H1 (cell line): ENCODE measurements at regions not wholly inside any gene's neighbourhood (a gene's known extent, or its start where the extent isn't known, plus 50 kb on each side); places are given as distances from the start of the nearest gene placed in this dataset.

Source experiments
- CTCF ChIA-PET: fragments of 300-600 bp; sonication (Branson Sonifier 250); formaldehyde crosslinking; loops from one replicate; lab custom pipeline; 2021; ENCODE audit not compliant: partially characterized antibody; lab: Charles Lee
- POLR2A ChIA-PET: fragments of 300-600 bp; sonication (Branson Sonifier 250); formaldehyde crosslinking; loops from one replicate; lab custom pipeline; 2021; ENCODE audit warnings: inconsistent platforms; ENCODE audit not compliant: partially characterized antibody; lab: Charles Lee
- DNase-seq, 2 experiments: peaks; one replicate each; pipeline versions ENCODE4 v3.0.0 to v3.0.0-alpha.2; 2010 to 2022; ENCODE audit warnings: low spot score in 2 of 2, low read depth in 1 of 2, mixed read lengths in 1 of 2
- FAIRE-seq: peaks from 2 replicates; lab custom pipeline; 2011; peaks lifted over from hg19 to GRCh38; lab: Jason Lieb, UNC
- H2AFZ ChIP-seq: 2 replicates; pipeline ENCODE4 v1.8.1; 2012; ENCODE audit warnings: low read length, inconsistent platforms
- H2AK5ac ChIP-seq: 2 replicates; pipeline ENCODE4 v1.6.1; 2013; ENCODE audit warnings: low read depth, low read length
- H2BK120ac ChIP-seq: replicated peaks from 2 replicates; pipeline ENCODE3; 2013; ENCODE audit warnings: low read depth, low read length, inconsistent platforms
- H2BK12ac ChIP-seq: 2 replicates; pipeline ENCODE4 v1.6.1; 2013; ENCODE audit warnings: low read depth, low read length
- H2BK15ac ChIP-seq: 2 replicates; pipeline ENCODE4 v1.6.1; 2013; ENCODE audit warnings: low read length
- H2BK20ac ChIP-seq: 2 replicates; pipeline ENCODE4 v1.6.1; 2013; ENCODE audit warnings: low read length
- H2BK5ac ChIP-seq: 2 replicates; pipeline ENCODE4 v1.6.1; 2013; ENCODE audit warnings: low read depth, low read length
- H3K14ac ChIP-seq: 2 replicates; pipeline ENCODE4 v1.6.1; 2013; ENCODE audit warnings: inconsistent platforms; ENCODE audit not compliant: insufficient read length
- H3K18ac ChIP-seq: 2 replicates; pipeline ENCODE4 v1.6.1; 2013; ENCODE audit warnings: low read length; ENCODE audit errors: extremely low read depth
- H3K23ac ChIP-seq: 2 replicates; pipeline ENCODE4 v1.6.1; 2013; ENCODE audit warnings: inconsistent platforms; ENCODE audit not compliant: insufficient read length
- H3K23me2 ChIP-seq: 2 replicates; pipeline ENCODE4 v1.6.1; 2013; ENCODE audit warnings: low read depth, low read length
- H3K27ac ChIP-seq: 2 replicates; pipeline ENCODE4 v1.6.1; 2011; ENCODE audit warnings: low read depth, low read length, inconsistent platforms
- H3K27me3 ChIP-seq, 4 experiments: replicated peaks in 1 of 4; 1 replicate in 1 of 4; 2 replicates in 3 of 4; pipeline versions ENCODE4 v1.6.1 to v1.8.1; 2011 to 2013; ENCODE audit warnings: low read length in 3 of 4, mild to moderate bottlenecking in 3 of 4, inconsistent platforms in 2 of 4, mixed read lengths in 2 of 4, moderate library complexity in 1 of 4; ENCODE audit not compliant: control insufficient read depth in 3 of 4, insufficient read depth in 3 of 4; ENCODE audit errors: extremely low read depth in 1 of 4
- H3K36me3 ChIP-seq, 4 experiments: 2 replicates each; pipeline versions ENCODE4 v1.6.1 to v1.8.1; 2011 to 2013; ENCODE audit warnings: mild to moderate bottlenecking in 4 of 4, low read length in 3 of 4, moderate library complexity in 2 of 4, control low read depth in 1 of 4, inconsistent platforms in 1 of 4; ENCODE audit not compliant: insufficient read depth in 4 of 4, control insufficient read depth in 2 of 4
- H3K4ac ChIP-seq: replicated peaks from 2 replicates; pipeline ENCODE3; 2013; ENCODE audit warnings: low read length, low read depth, mixed read lengths, inconsistent platforms; ENCODE audit not compliant: insufficient read length
- H3K4me1 ChIP-seq, 4 experiments: replicated peaks in 1 of 4; 1 replicate in 1 of 4; 2 replicates in 3 of 4; pipeline versions ENCODE4 v1.6.1 to v1.8.1; 2011 to 2013; ENCODE audit warnings: low read length in 3 of 4, inconsistent platforms in 2 of 4, mixed read lengths in 1 of 4; ENCODE audit not compliant: insufficient read depth in 4 of 4, control insufficient read depth in 3 of 4
- H3K4me2 ChIP-seq, 2 experiments: 2 replicates each; pipeline versions ENCODE4 v1.6.1 to v1.8.1; 2011 to 2013; ENCODE audit warnings: low read depth in 2 of 2, low read length in 2 of 2, control low read depth in 1 of 2, inconsistent platforms in 1 of 2, mild to moderate bottlenecking in 1 of 2; ENCODE audit not compliant: insufficient read depth in 1 of 2
- H3K4me3 ChIP-seq, 4 experiments: fragments of 200-600, 300-600 bp in 1 of 4; sonication (generic), shearing (Covaris generic), sonication (Bioruptor Twin) in 1 of 4; 2 replicates each; pipeline versions ENCODE4 v1.5.1 to v1.8.1; 2011 to 2016; ENCODE audit warnings: low read length in 4 of 4, low read depth in 3 of 4, control low read depth in 2 of 4, inconsistent platforms in 2 of 4, mild to moderate bottlenecking in 2 of 4, mixed read lengths in 1 of 4, moderate library complexity in 1 of 4; ENCODE audit not compliant: insufficient read depth in 2 of 4; ENCODE audit errors: extremely low read depth in 1 of 4
- H3K56ac ChIP-seq: replicated peaks from 2 replicates; pipeline ENCODE3; 2013; ENCODE audit warnings: low read depth, mild to moderate bottlenecking, mixed read lengths, low read length, inconsistent platforms; ENCODE audit not compliant: insufficient read length
- H3K79me1 ChIP-seq: 2 replicates; pipeline ENCODE4 v1.6.1; 2013; ENCODE audit warnings: low read depth, low read length, control low read depth
- H3K79me2 ChIP-seq, 2 experiments: 2 replicates each; pipeline versions ENCODE4 v1.6.1 to v1.8.1; 2012 to 2013; ENCODE audit warnings: low read length in 2 of 2, mild to moderate bottlenecking in 2 of 2, inconsistent platforms in 1 of 2; ENCODE audit not compliant: insufficient read depth in 2 of 2, control insufficient read depth in 1 of 2
- H3K9ac ChIP-seq, 4 experiments: replicated peaks in 1 of 4; 1 replicate in 1 of 4; 2 replicates in 3 of 4; pipeline versions ENCODE4 v1.6.1 to v1.8.1; 2011 to 2013; ENCODE audit warnings: low read depth in 3 of 4, low read length in 3 of 4, control low read depth in 2 of 4, mild to moderate bottlenecking in 2 of 4, moderate library complexity in 2 of 4, inconsistent platforms in 1 of 4; ENCODE audit errors: extremely low read depth in 1 of 4
- H3K9me3 ChIP-seq, 2 experiments: 2 replicates each; pipeline versions ENCODE4 v1.6.1 to v1.8.1; 2012 to 2013; ENCODE audit warnings: mild to moderate bottlenecking in 2 of 2, moderate library complexity in 2 of 2, control low read depth in 1 of 2, inconsistent platforms in 1 of 2, low read depth in 1 of 2, low read length in 1 of 2, mixed read lengths in 1 of 2; ENCODE audit not compliant: insufficient read depth in 2 of 2
- H4K20me1 ChIP-seq, 2 experiments: replicated peaks in 1 of 2; 2 replicates each; pipeline versions ENCODE3 to v1.8.1; 2011 to 2013; ENCODE audit warnings: inconsistent platforms in 2 of 2, low read length in 2 of 2, mild to moderate bottlenecking in 1 of 2; ENCODE audit not compliant: insufficient read depth in 2 of 2, control insufficient read depth in 1 of 2
- H4K5ac ChIP-seq: 2 replicates; pipeline ENCODE4 v1.6.1; 2013; ENCODE audit warnings: low read length, low read depth, mixed read lengths, inconsistent platforms; ENCODE audit not compliant: insufficient read length
- H4K8ac ChIP-seq: 2 replicates; pipeline ENCODE4 v1.8.0; 2013; ENCODE audit warnings: mild to moderate bottlenecking, moderate library complexity, low read length, inconsistent platforms; ENCODE audit not compliant: insufficient read depth; ENCODE audit errors: extremely low read depth
- H4K91ac ChIP-seq: replicated peaks from 2 replicates; pipeline ENCODE3; 2013; ENCODE audit warnings: low read length, mixed read lengths, inconsistent platforms; ENCODE audit not compliant: insufficient read length
- CTCF ChIP-seq, 3 experiments: IDR thresholded peaks; 1 replicate in 2 of 3; 2 replicates in 1 of 3; pipeline versions ENCODE4 v1.5.1 to v1.6.1; 2011; ENCODE audit warnings: low read length in 3 of 3, mild to moderate bottlenecking in 3 of 3, inconsistent platforms in 2 of 3, low read depth in 1 of 3, moderate library complexity in 1 of 3; ENCODE audit not compliant: insufficient read depth in 1 of 3; ENCODE audit errors: control extremely low read depth in 1 of 3
- RAD21 ChIP-seq, 2 experiments: IDR thresholded peaks in 1 of 2; conservative IDR thresholded peaks in 1 of 2; 2 replicates each; pipeline ENCODE4 v1.6.1; 2011; ENCODE audit warnings: low read depth in 2 of 2, low read length in 2 of 2, improper control_type of control experiment in 1 of 2, inconsistent platforms in 1 of 2, mild to moderate bottlenecking in 1 of 2, moderate library complexity in 1 of 2
- SP2 ChIP-seq: IDR thresholded peaks from 2 replicates; pipeline ENCODE4 v1.6.1; 2012; ENCODE audit warnings: mild to moderate bottlenecking, low read length, inconsistent platforms
- WGBS, 2 experiments: shearing (Covaris generic) in 1 of 2; methylation state at CpG; one replicate each; pipeline versions ENCODE4 v1.1.6 to v1.1.7; 2013 to 2015; ENCODE audit warnings: low lambda C conversion rate in 2 of 2, mixed read lengths in 2 of 2, inconsistent platforms in 1 of 2, low coverage in 1 of 2, missing lambda C conversion rate in 1 of 2; ENCODE audit not compliant: insufficient replicate concordance in 2 of 2, insufficient coverage in 1 of 2, insufficient read length in 1 of 2; ENCODE audit errors: extremely low coverage in 1 of 2, missing lambda C conversion rate in 1 of 2; 5-methylcytosine and 5-hydroxymethylcytosine counted together

GRCh38 chrX:34058005-34058404, 74.1 kb downstream of the FAM47A start:
- no peak overlapping the region for H2BK20ac ChIP-seq
- no peaks in the 10 kb centered on the region for H3K9me3 ChIP-seq
- H3K18ac ChIP-seq, result no peak overlapping the region
- no peak overlapping the region for H4K91ac ChIP-seq
- ChIA-PET CTCF (interaction anchor here (0.6 kb wide), 2 partner anchors 256 to 623 kb away, joined by 4 read pairs; no protein-coding TSS in a partner anchor), POLR2A (no interaction called here)
- H3K27me3 ChIP-seq, result no peaks in the 10 kb centered on the region
- WGBS, 2 experiments, result 100% methylated on average over 2 of the region's 2 CpGs; no CpG with 5 or more reads in 1 of the 2 experiments
- no peak overlapping the region for H3K27ac ChIP-seq
- no peak overlapping the region for H4K8ac ChIP-seq
- H4K20me1 ChIP-seq, result no peaks in the 10 kb centered on the region
- FAIRE-seq (no peak), DNase-seq (peak in 1 of 2 experiments; percentile 33)
- H2AFZ ChIP-seq, result no peak overlapping the region
- no peak overlapping the region for H2BK120ac ChIP-seq
- H4K5ac ChIP-seq, result no peak overlapping the region
- no peak overlapping the region for H3K9ac ChIP-seq
- H3K23me2 ChIP-seq, result no peaks in the 10 kb centered on the region
- no peak overlapping the region for H3K14ac ChIP-seq
- no peaks in the 10 kb centered on the region for H3K79me2 ChIP-seq
- no peak overlapping the region for H2BK5ac ChIP-seq
- no peak overlapping the region for H2BK15ac ChIP-seq
- no peak overlapping the region for H3K56ac ChIP-seq
- no peak overlapping the region for H3K23ac ChIP-seq
- no peak overlapping the region for H3K4me3 ChIP-seq
- no peaks in the 10 kb centered on the region for H3K79me1 ChIP-seq
- H3K4ac ChIP-seq, result no peak overlapping the region
- TF ChIP-seq SP2 (no peak), CTCF (IDR thresholded peaks at IDR 0.05; ENCODE audit: control extremely low read depth in 1 of 3, insufficient read depth in 1 of 3, low read depth in 1 of 3, low read length in 3 of 3) (peak in 1 of 3 experiments; percentile 41; a peak in 1 of 4 replicates), RAD21 (IDR thresholded peaks at IDR 0.05 in 1 of 2, conservative IDR thresholded peaks at IDR 0.05 in 1 of 2; ENCODE audit: low read depth in 2 of 2, low read length in 2 of 2) (peak in 1 of 2 experiments; percentile 36; a peak in 2 of 4 replicates)
- no peak overlapping the region for H2AK5ac ChIP-seq
- no peak overlapping the region for H2BK12ac ChIP-seq
- no peak overlapping the region for H3K4me2 ChIP-seq
- H3K4me1 ChIP-seq, result peaks cover 0 to 4% (median 1%) of the 10 kb centered on the region in 4 experiments; a peak in 4 of 7 replicates
- no peaks in the 10 kb centered on the region for H3K36me3 ChIP-seq
